Bronchial epithelial cell (primary cell): ENCODE measurements at regions not wholly inside any gene's neighbourhood (a gene's known extent, or its start where the extent isn't known, plus 50 kb on each side); places are given as distances from the start of the nearest gene placed in this dataset.

Source experiments
- DNase-seq: peaks from one replicate; pipeline ENCODE4 v3.0.0-alpha.2; 2010; ENCODE audit warnings: low read depth
- FAIRE-seq: peaks from 2 replicates; lab custom pipeline; 2011; peaks lifted over from hg19 to GRCh38; lab: Jason Lieb, UNC
- H3K27me3 ChIP-seq: 2 replicates; pipeline ENCODE4 v1.5.1; 2011; ENCODE audit warnings: low read length; ENCODE audit not compliant: control insufficient read depth, insufficient read depth
- H3K36me3 ChIP-seq: 2 replicates; pipeline ENCODE4 v1.5.1; 2011; ENCODE audit warnings: low read length; ENCODE audit not compliant: control insufficient read depth, insufficient read depth
- H3K4me3 ChIP-seq: 2 replicates; pipeline ENCODE4 v1.5.1; 2011; ENCODE audit warnings: mild to moderate bottlenecking, low read depth, low read length, control low read depth
- TF ChIP-seq, protein P1 (sequence below): IDR thresholded peaks from 2 replicates; pipeline ENCODE4 v1.5.1; 2011; ENCODE audit warnings: mild to moderate bottlenecking, moderate library complexity, low read length, control low read depth, inconsistent platforms; ENCODE audit not compliant: insufficient read depth, severe bottlenecking

DNA sequence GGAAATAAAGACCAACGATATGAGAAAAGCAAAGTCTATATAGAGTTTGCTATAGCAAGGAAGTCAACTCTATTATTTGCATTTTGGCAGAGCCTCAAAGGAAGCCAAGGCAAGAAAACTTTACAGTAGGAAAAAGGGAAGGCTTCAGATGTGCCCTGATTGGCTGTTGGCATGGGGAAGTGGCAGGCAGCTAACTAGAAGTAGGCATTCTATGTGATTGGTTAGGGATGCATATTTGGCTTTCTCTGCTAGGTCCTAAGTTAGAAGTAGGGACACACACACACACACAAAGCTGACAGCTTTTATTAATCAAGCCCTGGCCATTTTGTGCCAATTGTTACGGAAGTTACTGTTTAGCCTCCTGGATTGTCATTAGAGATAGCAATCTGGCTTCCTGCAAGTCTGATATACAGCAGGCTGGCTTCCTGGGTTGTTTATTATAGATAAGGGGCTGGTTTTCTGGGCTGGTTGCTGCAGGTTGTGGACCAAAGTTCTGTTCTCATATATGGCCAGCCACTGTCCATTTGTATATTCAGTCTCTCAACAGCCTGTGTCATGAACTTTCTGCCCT lies 308.1 kb upstream of the GRAMD2B start:
- Histone ChIP-seq H3K27me3 (no peaks in the 10 kb centered on the region), H3K36me3 (no peaks in the 10 kb centered on the region), H3K4me3 (no peak overlapping the region)
- FAIRE-seq (no peak), DNase-seq (no peak)
- TF ChIP-seq, protein P1, sequence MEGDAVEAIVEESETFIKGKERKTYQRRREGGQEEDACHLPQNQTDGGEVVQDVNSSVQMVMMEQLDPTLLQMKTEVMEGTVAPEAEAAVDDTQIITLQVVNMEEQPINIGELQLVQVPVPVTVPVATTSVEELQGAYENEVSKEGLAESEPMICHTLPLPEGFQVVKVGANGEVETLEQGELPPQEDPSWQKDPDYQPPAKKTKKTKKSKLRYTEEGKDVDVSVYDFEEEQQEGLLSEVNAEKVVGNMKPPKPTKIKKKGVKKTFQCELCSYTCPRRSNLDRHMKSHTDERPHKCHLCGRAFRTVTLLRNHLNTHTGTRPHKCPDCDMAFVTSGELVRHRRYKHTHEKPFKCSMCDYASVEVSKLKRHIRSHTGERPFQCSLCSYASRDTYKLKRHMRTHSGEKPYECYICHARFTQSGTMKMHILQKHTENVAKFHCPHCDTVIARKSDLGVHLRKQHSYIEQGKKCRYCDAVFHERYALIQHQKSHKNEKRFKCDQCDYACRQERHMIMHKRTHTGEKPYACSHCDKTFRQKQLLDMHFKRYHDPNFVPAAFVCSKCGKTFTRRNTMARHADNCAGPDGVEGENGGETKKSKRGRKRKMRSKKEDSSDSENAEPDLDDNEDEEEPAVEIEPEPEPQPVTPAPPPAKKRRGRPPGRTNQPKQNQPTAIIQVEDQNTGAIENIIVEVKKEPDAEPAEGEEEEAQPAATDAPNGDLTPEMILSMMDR: no peak

DNA sequence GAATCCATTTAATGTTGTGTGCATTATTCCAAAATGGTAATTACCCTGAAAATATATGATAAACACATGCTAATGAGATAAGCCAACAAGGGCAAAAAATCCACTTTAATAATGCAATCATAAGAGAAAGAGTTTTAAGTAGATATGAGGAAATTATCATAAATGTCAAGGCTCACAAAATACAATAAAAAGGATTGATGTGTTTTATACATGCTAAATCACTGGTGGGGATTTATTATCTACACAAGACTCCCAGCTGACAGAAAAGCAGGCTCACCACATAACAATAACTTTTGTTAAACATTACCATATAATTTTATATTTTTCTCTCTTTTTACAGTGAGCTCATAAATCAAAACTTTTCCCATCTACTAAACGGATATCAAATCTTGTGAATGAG lies 306.2 kb upstream of the GRAMD2B start:
- FAIRE-seq (no peak), DNase-seq (no peak)
- H3K36me3 ChIP-seq: no peaks in the 10 kb centered on the region
- no peak overlapping the region for H3K4me3 ChIP-seq
- H3K27me3 ChIP-seq: no peaks in the 10 kb centered on the region
- TF ChIP-seq, protein P1: no peak

DNA sequence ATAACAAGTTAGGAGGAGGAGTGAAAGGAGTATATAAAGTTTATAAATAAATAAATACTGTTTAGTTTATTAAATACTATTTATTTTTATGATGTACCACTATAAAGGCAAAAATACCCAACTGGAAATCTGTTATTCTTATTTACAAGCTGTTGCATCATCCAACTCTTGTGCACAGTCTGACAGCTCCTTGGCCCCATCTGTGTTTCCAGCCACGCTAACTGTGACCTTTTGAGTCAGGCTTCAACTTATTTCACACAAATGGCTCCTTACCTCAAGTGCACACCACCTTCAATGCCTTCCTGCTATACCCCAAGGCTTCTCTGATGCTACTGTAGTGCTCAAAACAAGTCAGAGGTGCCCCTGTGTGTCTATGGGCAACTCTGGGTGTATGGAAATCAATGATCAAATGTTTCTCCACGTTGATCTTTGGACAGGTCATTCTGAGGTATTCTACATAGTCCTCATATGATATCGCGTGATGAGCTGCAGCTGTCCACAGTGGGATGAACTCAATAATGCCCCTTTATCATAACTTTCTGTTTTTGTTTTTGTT lies 303.2 kb upstream of the GRAMD2B start:
- H3K27me3 ChIP-seq: no peaks in the 10 kb centered on the region
- TF ChIP-seq, protein P1: no peak
- no peak for FAIRE-seq
- H3K4me3 ChIP-seq: no peak overlapping the region
- no peaks in the 10 kb centered on the region for H3K36me3 ChIP-seq
- DNase-seq: no peak

DNA sequence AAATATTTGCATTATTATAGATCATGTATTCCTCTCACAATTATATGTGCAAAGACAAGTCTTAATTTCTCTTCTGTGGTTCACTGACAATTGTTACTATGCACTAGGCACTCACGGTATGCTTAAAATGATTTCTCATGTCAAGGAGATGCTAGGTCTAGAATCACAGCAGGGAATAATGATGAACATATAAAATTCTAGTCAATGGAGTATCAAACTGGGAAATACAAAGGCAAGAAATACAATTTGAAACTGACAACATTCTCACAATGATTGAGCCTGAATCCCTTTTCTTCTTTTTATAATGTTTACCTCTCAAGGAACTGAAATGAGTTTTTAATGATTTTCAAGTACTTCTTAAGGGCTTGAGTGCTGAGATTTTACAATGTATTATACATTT lies 302.3 kb upstream of the GRAMD2B start:
- H3K27me3 ChIP-seq: no peaks in the 10 kb centered on the region
- H3K4me3 ChIP-seq: no peak overlapping the region
- no peak for DNase-seq
- TF ChIP-seq, protein P1: no peak
- FAIRE-seq: no peak
- no peaks in the 10 kb centered on the region for H3K36me3 ChIP-seq

DNA sequence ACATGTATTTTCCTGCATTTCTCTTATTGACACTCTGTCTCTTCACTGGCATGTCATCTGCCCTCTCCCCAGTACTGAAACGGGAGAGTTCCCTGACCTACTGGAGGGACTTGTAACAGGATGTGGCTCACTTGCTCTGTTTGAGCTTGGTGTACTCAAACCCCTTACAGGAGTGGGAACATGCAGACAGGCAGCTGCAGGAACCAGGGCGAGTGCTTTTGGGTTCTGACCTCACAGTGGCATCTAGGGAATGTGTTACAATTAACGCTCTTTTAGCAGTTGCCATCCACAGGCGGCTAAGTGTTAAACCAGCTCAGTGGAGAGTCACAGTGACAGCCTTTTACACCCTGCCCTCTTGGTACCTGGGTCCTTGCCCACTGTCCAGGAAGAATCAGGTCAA lies 300.3 kb upstream of the GRAMD2B start:
- Histone ChIP-seq H3K36me3 (no peaks in the 10 kb centered on the region), H3K4me3 (no peak overlapping the region), H3K27me3 (no peaks in the 10 kb centered on the region)
- peak; percentile 28 for FAIRE-seq
- TF ChIP-seq, protein P1: no peak
- DNase-seq: peak; percentile 83
